ENCODE measurements at regions not wholly inside any gene's neighbourhood (a gene's known extent, or its start where the extent isn't known, plus 50 kb on each side); places are given as distances from the start of the nearest gene placed in this dataset.

GRCh38 chr1:178033019-178033418, 60.9 kb upstream of the RASAL2 start (continued):
- TF ChIP-seq CHD7 (IDR thresholded peaks at IDR 0.05; ENCODE audit: insufficient replicate concordance, low read length) (no peak), FOSL1 (IDR thresholded peaks at IDR 0.05; ENCODE audit: insufficient read depth, low read depth, low read length) (no peak)
